Right lobe of liver (tissue), 4 donors: ENCODE measurements at regions not wholly inside any gene's neighbourhood (a gene's known extent, or its start where the extent isn't known, plus 50 kb on each side); places are given as distances from the start of the nearest gene placed in this dataset.

Experiments
- POLR2A ChIP-seq: fragments of 450-650 bp; IDR thresholded peaks from one replicate; pipeline ENCODE4 v1.6.1; 2017; ENCODE audit warnings: antibody characterized with exemption, mild to moderate bottlenecking
- TF ChIP-seq, protein P1 (sequence below), 4 donors: fragments of 200-600 bp in 3 of 4; fragments of 450-650 bp in 1 of 4; IDR thresholded peaks; one replicate each; pipeline versions ENCODE4 v1.5.1 to v1.8.0; 2016 to 2022; ENCODE audit warnings: antibody characterized with exemption in 4 of 4, mild to moderate bottlenecking in 2 of 4
- donor health status: DM: no; HTN: no; CAD: no.
- donor health status: DM: no; HTN: no; CAD: no.
- donor health status: DM: no; HTN: yes; CAD: no.

DNA sequence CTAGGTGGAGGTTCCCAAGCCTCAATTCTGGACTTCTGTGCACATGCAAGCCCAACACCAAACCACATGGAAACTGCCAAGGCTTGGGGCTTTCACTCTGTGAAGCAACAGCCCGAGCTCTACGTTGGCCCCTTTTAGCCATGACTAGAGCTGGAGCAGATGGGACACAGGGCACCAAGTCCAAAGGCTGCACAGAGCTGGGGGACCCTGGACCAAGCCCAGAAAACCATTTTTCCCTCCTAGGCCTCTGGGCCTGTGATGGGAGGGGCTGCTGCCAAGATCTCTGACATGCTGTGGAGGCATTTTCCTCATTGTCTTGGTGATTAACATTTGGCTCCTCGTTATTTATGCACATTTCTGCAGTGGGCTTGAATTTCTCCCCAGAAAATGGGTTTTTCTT is 258.7 kb upstream of the ACTRT1 start:
- TF ChIP-seq, protein P1, sequence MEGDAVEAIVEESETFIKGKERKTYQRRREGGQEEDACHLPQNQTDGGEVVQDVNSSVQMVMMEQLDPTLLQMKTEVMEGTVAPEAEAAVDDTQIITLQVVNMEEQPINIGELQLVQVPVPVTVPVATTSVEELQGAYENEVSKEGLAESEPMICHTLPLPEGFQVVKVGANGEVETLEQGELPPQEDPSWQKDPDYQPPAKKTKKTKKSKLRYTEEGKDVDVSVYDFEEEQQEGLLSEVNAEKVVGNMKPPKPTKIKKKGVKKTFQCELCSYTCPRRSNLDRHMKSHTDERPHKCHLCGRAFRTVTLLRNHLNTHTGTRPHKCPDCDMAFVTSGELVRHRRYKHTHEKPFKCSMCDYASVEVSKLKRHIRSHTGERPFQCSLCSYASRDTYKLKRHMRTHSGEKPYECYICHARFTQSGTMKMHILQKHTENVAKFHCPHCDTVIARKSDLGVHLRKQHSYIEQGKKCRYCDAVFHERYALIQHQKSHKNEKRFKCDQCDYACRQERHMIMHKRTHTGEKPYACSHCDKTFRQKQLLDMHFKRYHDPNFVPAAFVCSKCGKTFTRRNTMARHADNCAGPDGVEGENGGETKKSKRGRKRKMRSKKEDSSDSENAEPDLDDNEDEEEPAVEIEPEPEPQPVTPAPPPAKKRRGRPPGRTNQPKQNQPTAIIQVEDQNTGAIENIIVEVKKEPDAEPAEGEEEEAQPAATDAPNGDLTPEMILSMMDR (IDR thresholded peaks at IDR 0.05) = no peak
- TF ChIP-seq POLR2A = no peak
